ENCODE measurements at regions not wholly inside any gene's neighbourhood (a gene's known extent, or its start where the extent isn't known, plus 50 kb on each side); places are given as distances from the start of the nearest gene placed in this dataset.
A peak's percentile ranks its signal among the peaks of the same experiment; 100 is the strongest.

DNA sequence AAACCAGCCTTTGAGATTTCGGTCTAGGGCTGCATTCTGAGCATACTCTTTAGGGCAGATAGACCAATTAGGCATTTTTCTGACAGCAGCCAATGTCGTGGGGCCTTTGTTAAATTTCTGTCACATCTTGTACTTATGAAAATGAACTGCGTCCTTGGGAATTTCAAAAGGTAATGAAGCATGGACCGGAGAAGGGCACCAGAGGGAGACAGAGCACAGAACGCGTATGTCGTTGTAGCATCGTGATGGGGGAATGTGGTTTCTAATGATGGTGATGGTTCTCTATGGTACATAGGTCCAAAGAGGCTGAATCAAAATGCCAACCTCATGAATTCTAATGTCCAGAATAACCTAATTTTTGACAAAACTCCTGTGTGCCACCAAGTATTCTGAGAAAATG is 483.9 kb upstream of the CRIM1 start:
- H2AK5ac ChIP-seq (ENCODE audit: low read depth, low read length) = no peak overlapping the region
- H3K27me3 ChIP-seq (replicated peaks in 1 of 4; ENCODE audit: control insufficient read depth in 3 of 4, extremely low read depth in 1 of 4, insufficient read depth in 3 of 4, low read length in 3 of 4) = no peaks in the 10 kb centered on the region
- H2BK12ac ChIP-seq (ENCODE audit: low read depth, low read length) = no peak overlapping the region
- H4K8ac ChIP-seq (ENCODE audit: extremely low read depth, insufficient read depth, low read length) = no peak overlapping the region
- H3K9ac ChIP-seq (replicated peaks in 1 of 4; ENCODE audit: extremely low read depth in 1 of 4, low read depth in 3 of 4, low read length in 3 of 4) = no peak overlapping the region
- DNase-seq (ENCODE audit: low read depth in 1 of 2, low spot score in 2 of 2) (no peak), FAIRE-seq (no peak)
- H4K91ac ChIP-seq (replicated peaks; ENCODE audit: insufficient read length, low read length) = no peak overlapping the region
- 93% methylated on average over 8 of the region's 8 CpGs; no CpG with 5 or more reads in 1 of the 2 experiments for WGBS, 2 experiments (ENCODE audit: extremely low coverage in 1 of 2, insufficient coverage in 1 of 2, insufficient read length in 1 of 2, insufficient replicate concordance in 2 of 2, low coverage in 1 of 2, low lambda C conversion rate in 2 of 2, missing lambda C conversion rate in 1 of 2)
- no peaks in the 10 kb centered on the region for H3K23me2 ChIP-seq (ENCODE audit: low read depth, low read length)
- H3K18ac ChIP-seq (ENCODE audit: extremely low read depth, low read length) = no peak overlapping the region
- H4K20me1 ChIP-seq (replicated peaks in 1 of 2; ENCODE audit: control insufficient read depth in 1 of 2, insufficient read depth in 2 of 2, low read length in 2 of 2) = no peaks in the 10 kb centered on the region
- no peaks in the 10 kb centered on the region for H3K79me2 ChIP-seq (ENCODE audit: control insufficient read depth in 1 of 2, insufficient read depth in 2 of 2, low read length in 2 of 2)
- no peak overlapping the region for H3K23ac ChIP-seq (ENCODE audit: insufficient read length)
- POLR2A ChIA-PET (ENCODE audit: partially characterized antibody) = no interaction called here
- no peak overlapping the region for H2BK5ac ChIP-seq (ENCODE audit: low read depth, low read length)
- H2BK120ac ChIP-seq (replicated peaks; ENCODE audit: low read depth, low read length) = no peak overlapping the region
- H3K14ac ChIP-seq (ENCODE audit: insufficient read length) = no peak overlapping the region
- H3K79me1 ChIP-seq (ENCODE audit: low read depth, low read length) = no peaks in the 10 kb centered on the region
- H2BK15ac ChIP-seq (ENCODE audit: low read length) = no peak overlapping the region
- H3K4me2 ChIP-seq (ENCODE audit: insufficient read depth in 1 of 2, low read depth in 2 of 2, low read length in 2 of 2) = no peak overlapping the region
- no peaks in the 10 kb centered on the region for H3K36me3 ChIP-seq (ENCODE audit: control insufficient read depth in 2 of 4, insufficient read depth in 4 of 4, low read length in 3 of 4)
- H3K9me3 ChIP-seq (ENCODE audit: insufficient read depth in 2 of 2, low read depth in 1 of 2, low read length in 1 of 2) = no peaks in the 10 kb centered on the region; a peak in 1 of 4 replicates
- no peak overlapping the region for H2AFZ ChIP-seq (ENCODE audit: low read length)
- no peak overlapping the region for H3K4me3 ChIP-seq (ENCODE audit: extremely low read depth in 1 of 4, insufficient read depth in 2 of 4, low read depth in 3 of 4, low read length in 4 of 4)
- H3K27ac ChIP-seq (ENCODE audit: low read depth, low read length) = no peak overlapping the region
- no peak overlapping the region for H2BK20ac ChIP-seq (ENCODE audit: low read length)
- no peak overlapping the region for H4K5ac ChIP-seq (ENCODE audit: insufficient read length, low read depth, low read length)
- H3K4me1 ChIP-seq (replicated peaks in 1 of 4; ENCODE audit: control insufficient read depth in 3 of 4, insufficient read depth in 4 of 4, low read length in 3 of 4) = no peaks in the 10 kb centered on the region
- H3K56ac ChIP-seq (replicated peaks; ENCODE audit: insufficient read length, low read depth, low read length) = no peak overlapping the region
- H3K4ac ChIP-seq (replicated peaks; ENCODE audit: insufficient read length, low read depth, low read length) = no peak overlapping the region
- CTCF ChIA-PET (ENCODE audit: partially characterized antibody) = interaction anchor here (0.6 to 2.3 kb wide), 21 partner anchors 10 to 685 kb away, joined by 3 to 9 read pairs (median 3); no protein-coding TSS in a partner anchor
- TF ChIP-seq RAD21 (IDR thresholded peaks at IDR 0.05 in 1 of 2, conservative IDR thresholded peaks at IDR 0.05 in 1 of 2; ENCODE audit: low read depth in 2 of 2, low read length in 2 of 2) (peak; percentile 60 to 70), CBX8 (IDR thresholded peaks at IDR 0.05; ENCODE audit: borderline replicate concordance, low read depth, low read length) (no peak), FOSL1 (IDR thresholded peaks at IDR 0.05; ENCODE audit: insufficient read depth, low read depth, low read length) (no peak), NANOG (IDR thresholded peaks at IDR 0.05; ENCODE audit: insufficient read depth, low read depth, low read length, poor library complexity, severe bottlenecking) (no peak), BCL11A (IDR thresholded peaks at IDR 0.05; ENCODE audit: low read depth in 2 of 2, low read length in 2 of 2) (no peak), CHD1 (IDR thresholded peaks at IDR 0.05; ENCODE audit: low read depth, low read length) (no peak), RFX5 (IDR thresholded peaks at IDR 0.05; ENCODE audit: borderline replicate concordance, low read depth, low read length) (no peak), TEAD4 (IDR thresholded peaks at IDR 0.05; ENCODE audit: low read depth, low read length) (0 out of 2 replicates have a peak, but pooled peaks have one; percentile 26), KDM1A (IDR thresholded peaks at IDR 0.05; ENCODE audit: borderline replicate concordance, low read length) (no peak)
- TF ChIP-seq, protein P1, sequence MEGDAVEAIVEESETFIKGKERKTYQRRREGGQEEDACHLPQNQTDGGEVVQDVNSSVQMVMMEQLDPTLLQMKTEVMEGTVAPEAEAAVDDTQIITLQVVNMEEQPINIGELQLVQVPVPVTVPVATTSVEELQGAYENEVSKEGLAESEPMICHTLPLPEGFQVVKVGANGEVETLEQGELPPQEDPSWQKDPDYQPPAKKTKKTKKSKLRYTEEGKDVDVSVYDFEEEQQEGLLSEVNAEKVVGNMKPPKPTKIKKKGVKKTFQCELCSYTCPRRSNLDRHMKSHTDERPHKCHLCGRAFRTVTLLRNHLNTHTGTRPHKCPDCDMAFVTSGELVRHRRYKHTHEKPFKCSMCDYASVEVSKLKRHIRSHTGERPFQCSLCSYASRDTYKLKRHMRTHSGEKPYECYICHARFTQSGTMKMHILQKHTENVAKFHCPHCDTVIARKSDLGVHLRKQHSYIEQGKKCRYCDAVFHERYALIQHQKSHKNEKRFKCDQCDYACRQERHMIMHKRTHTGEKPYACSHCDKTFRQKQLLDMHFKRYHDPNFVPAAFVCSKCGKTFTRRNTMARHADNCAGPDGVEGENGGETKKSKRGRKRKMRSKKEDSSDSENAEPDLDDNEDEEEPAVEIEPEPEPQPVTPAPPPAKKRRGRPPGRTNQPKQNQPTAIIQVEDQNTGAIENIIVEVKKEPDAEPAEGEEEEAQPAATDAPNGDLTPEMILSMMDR (IDR thresholded peaks at IDR 0.05; ENCODE audit: control extremely low read depth in 1 of 3, insufficient read depth in 1 of 3, low read depth in 1 of 3, low read length in 3 of 3) = peak; percentile 34 to 59 (median 54); a peak in 3 of 4 replicates
- TF ChIP-seq, protein P2, sequence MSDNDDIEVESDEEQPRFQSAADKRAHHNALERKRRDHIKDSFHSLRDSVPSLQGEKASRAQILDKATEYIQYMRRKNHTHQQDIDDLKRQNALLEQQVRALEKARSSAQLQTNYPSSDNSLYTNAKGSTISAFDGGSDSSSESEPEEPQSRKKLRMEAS (IDR thresholded peaks at IDR 0.05) = no peak

Data from H1 (cell line).